Left kidney (tissue), 1 donor: ENCODE measurements at regions not wholly inside any gene's neighbourhood (a gene's known extent, or its start where the extent isn't known, plus 50 kb on each side); places are given as distances from the start of the nearest gene placed in this dataset.

ENCODE experiments used
- DNase-seq: peaks from one replicate; pipeline ENCODE4 v3.0.0-alpha.2; 2013

DNA sequence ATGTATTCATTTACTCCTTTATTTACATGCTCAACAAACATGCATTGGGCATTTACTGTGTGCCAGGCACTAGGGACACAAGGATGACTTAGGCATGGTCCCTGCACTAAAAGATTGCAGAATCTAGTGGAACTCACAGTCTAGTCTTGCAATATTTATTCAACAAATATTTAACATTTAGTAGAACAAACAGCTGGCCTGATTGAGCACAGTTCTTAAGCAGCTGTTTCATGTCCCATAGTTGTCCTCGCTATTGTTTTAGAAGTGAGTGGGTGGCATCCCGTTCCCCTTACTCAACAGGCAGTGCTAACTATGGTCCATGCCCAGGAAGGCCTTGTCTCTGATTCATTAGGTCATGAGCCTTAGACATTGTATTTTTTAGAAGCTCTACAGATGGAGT, 459.9 kb upstream of the CADM1 start:
- no peak for DNase-seq

DNA sequence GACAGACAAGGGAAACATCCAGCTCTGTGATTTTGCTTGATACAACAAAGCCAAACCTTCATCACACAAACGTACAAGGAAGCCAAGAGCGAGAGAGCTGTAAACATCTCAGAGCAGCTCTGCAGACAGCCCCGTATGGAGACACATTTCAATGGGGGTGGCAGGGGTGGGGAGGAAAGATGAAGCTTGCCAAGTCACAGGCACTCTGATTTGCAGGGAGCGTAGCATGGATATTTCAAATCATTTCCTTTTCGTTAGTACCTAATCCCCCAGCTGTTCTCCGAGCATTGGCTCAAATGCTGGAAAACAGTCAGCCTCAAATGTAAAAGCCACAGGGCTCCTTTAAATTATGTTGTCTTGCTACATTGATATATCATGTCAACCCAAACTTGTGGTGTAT, 458.9 kb upstream of the CADM1 start:
- no peak for DNase-seq

DNA sequence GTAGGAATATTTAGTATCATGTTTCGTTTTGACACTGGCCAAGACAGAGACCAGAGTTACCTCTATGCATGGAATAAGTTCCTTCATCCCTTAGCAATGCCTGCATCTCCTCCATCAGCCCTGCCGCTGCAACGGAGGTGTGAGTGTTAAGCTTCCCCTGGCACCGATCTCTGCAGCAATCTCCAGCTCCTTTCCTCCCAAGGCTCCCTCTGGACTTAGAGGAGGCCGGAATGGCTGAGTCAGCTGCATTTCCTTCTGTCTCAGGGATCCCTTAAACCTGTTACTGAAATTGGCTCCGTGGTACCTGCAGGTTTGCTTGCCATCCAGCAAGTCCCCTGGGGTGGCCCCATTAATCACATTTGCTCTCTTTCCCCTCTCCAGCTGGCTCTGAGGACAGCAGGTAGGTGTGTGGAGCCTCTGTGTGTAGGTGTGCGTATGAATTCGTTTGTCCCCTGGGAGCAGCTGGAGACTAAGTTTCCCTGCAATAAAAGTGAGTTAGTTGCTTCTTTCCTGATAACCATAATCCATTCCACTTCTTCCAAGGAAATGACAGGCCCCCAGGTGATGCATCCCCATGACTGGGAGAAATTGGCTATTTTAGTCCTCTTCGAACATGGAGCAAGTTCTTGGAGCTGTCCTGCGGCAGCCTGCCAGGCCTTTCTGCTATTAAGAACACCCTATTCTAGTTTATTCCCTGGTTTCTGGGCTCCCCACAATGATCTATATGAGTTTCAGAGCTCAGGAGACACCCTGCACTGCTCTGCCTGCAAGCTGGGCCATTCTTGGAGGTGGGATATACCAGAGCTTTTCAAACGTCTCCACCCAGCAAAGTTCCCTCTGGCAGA, 457.2 kb upstream of the CADM1 start:
- no peak for DNase-seq

DNA sequence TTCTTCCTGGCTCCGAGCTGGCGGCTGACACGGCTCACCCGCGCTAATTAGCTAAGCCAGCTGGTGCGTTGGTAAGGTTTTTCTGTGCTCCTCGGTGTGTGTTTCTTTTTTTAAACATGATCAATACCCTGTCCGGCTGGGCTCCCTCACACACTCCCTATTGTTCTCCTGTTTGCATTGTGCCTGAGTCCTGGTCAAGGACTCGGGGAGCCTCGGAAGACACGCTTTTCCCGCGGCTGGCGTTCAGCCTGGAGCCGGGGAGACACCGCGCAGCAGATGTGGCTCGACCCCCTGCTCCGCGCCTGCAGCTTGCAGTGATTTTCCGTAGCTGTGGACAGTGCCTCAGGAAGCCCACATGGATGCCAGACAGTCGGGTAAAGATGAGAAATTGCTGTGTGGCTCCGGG, 454.9 kb upstream of the CADM1 start:
- DNase-seq = no peak

DNA sequence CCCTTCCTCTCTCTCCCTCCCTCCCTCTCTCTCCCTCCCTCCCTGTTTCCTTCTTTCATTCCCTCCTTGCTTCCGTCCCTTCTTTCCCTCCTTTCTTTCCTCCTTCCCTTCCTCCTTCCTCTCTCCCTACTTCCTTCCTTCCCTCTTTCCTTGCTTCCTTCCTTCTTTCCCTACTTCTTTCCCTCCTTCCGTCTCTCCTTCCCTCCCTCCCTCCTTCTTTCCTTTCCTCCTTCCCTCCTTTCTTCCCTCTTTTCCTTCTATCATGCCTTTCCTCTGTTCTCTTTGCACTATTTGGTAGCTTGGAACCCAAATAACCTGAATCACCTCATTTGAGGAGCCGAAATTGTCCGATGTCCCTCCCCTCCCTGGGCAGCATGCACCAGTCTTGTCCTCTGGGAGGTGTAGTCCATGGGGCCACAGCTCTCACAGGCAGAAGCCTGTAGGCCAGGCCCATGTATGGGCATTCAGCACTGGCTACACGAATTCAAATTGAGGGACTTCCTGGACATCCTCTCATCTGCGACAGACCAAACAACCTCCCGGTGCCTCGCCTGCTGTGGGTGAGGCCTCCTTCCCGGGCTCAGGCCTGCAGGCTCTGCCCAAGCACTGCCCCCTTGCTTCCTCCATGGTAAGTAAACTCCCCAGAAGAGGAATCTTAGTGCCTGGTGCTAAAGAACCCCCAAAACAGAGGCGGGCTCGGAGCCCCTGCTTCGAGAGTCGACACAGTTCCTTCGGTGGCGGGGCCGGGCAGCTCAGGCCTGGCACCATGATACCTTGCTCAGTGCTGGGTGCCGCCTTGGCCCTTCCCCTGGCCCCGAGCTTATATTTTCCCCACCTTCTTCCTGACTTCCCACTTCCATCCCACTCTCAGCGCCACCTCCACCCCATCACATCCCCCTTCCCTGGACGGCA, 454.1 kb upstream of the CADM1 start:
- no peak for DNase-seq

DNA sequence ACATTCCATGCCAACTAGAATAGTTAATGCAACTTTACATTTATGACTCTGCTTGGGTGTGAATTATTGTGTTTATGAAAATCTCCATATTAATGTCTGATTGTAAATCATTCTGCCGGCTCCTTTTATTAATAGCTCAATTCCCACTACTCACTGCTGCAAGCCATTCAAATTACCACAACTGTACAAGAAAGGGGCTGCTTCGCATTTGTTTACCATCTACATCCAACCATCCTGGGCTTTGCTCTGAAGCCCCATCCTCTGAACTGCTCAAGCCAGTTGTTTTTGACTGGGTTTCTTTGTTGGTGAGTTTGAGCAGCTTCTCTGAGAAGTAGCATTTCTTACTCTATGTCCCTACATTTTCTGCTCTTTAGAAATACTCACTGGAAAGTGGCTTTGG, 451.6 kb upstream of the CADM1 start:
- DNase-seq = no peak

DNA sequence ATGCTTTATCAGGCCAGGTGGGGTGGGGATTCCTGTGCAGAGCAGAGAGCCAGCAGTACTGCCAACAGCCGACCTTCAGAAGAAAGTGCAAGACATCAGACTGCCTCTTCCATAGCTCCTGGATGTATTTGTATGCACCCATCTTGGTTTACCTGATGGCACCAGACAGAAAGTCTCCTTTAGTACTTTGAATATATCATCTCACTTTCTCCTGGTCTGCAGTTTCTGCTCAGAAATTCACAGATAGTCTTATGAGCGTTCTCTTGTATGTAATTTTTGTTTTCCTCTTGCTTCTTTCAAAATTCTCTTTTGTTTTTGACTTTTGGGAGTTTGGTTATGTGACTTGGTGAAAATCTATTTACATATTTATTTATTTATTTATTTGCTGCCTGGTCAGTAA, 446.4 kb upstream of the CADM1 start:
- DNase-seq = no peak

DNA sequence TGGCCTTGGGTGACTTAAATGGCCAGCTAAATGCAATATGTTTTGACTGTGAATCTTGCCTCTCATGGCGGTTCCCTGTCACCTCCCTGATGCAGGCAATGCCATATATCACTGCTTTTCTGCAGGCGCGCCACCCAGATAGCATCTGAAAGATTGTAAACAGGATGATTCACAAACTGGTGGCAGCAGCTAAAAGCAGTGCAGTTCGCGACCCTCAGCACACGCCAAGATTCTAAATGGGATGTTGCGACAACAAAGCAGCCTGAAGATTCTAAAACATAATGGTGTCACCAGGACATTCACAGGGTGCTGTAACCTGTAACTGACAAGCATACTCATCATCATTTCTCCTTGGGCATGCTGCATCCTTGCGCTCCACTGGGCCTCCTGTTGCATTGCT, 440.4 kb upstream of the CADM1 start:
- no peak for DNase-seq

DNA sequence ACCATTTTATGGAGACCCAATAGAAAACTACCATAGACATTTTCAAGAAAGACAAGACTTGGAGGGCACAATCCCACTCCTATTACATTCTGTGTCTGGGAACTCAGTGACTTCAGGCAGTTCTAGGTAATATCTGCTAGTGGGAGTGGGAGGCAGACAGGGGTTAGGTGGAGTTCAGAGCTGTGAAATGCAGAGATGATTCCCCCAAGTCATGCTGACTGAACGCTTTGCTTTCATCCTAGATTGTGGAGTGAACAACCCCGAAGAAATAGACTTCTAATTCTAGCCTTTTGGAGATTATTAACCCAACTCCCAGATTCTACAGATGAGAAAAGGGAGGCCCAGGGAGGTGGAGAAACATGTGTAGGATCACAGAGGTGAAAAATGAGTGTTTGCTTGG, 437.8 kb upstream of the CADM1 start:
- no peak for DNase-seq

DNA sequence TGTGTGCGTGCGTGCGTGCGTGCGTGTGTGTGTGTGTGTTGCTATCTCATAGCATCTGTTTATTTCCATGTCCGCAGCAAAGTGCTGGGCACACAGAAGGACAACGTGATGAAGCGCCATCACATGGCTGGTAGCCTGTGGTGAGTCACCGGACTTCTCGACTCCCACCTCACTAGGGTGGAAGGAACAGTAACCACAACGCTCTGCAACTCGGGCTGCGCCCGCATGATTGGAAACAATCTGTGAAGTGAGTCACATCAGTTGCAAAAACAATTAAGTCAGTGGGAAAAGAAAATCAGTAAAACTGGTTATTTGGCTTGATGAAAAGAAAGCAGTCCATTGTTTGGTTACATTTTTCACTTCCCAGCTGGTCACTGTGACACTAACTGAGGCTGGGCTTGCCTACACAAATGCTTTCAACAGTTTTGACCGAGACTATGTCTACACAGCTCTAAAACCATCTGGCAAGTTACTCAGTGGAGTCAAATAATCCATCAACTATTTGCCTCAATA, 437.3 kb upstream of the CADM1 start:
- DNase-seq = no peak

DNA sequence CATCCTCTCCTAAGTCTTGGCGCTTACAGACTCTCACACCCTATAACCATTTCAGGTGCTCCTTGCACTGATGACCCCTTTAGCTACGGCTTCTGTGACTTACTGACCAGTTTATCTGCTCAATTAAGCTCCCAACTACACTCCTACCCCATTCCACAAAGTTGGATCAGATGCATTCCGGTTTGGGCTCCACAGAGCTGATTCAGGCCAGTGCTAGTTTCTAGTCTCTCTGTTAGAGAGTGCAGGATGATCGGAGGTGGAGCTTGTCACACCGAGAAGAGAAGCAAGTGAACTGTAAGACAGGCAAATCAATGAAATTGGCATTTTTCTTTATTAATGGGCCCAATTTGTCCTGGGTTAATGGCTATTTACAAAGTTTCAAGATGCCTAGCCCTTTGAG, 436.8 kb upstream of the CADM1 start:
- no peak for DNase-seq

DNA sequence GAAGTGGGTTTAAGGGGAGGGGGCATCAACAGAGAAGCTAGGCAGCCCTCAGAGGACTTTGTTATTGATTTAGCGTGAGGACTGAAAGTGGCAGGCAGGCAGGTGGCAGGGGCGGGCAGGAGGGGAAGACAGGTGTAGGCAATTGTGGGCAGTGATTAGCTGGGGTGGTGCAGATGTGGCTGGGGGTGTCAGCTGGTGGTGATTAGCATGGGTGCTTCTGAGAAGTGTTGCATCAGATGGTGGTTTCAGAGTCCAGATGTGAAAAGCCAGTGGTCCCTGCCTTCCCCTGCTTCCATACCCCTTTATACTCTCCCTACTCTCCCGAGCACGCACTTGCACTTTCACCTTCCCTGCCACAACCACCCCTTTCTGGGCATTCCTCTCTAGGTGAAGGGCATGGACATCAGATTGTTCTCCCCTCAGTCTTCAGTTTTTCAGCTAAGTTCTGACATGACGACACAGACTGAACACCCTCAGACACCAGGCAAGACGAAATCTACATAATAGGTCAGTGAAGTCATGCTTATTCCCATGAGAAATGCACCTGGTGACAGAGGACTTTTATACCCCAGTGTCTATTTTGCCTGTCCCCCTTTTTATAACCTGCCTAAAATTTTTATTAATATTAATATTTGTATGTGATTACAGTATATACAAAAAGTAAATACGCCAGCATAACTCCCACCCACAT, 435.7 kb upstream of the CADM1 start:
- no peak for DNase-seq

DNA sequence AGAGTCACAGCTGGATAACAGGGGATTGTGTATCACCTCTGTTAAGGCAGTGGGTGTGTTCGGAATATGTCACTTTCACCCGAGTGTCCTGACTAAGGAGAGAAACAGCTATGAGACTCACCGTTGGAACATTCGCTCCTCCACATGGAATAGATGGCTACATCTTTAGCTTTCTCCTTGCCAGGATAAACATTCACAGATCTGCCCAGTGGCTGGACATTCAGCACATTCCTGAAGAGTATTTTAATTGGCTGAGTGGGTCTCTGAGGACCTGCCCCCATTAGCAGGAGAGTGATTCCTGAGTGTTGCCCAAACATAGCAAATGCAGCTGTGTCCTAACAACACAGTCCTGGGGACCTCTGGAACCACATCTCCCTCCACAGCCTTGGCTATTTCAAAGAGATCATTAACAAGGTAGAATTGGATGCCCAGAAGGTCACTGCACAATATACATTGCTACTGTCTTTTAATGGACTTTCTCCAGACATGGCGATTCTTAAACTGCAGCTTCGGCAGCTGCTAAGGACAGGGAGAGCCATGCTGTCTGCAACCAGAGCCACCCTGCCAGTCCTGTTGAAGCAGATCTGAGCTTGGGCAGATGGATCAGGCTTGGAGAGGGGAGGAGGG, 435.0 kb upstream of the CADM1 start:
- DNase-seq = no peak

DNA sequence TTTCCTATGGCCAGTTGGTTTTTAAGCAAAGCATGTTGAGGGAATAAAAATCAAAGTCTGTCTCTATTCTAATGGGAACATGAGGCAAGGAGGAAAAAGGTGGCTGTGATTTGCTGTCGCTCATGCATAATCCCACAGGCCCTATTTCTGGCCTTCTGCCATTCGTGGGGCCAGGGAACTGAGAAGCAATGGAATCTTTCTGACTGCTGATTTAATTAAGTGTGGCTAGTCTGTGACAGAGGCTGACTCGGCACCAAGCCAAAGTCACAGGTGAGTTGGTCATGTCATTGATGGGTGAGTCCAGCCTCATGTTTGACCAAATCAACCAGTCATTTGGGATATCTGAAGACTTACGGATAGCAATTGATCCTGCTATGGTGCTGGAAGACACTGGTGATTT, 429.3 kb upstream of the CADM1 start:
- DNase-seq = no peak

DNA sequence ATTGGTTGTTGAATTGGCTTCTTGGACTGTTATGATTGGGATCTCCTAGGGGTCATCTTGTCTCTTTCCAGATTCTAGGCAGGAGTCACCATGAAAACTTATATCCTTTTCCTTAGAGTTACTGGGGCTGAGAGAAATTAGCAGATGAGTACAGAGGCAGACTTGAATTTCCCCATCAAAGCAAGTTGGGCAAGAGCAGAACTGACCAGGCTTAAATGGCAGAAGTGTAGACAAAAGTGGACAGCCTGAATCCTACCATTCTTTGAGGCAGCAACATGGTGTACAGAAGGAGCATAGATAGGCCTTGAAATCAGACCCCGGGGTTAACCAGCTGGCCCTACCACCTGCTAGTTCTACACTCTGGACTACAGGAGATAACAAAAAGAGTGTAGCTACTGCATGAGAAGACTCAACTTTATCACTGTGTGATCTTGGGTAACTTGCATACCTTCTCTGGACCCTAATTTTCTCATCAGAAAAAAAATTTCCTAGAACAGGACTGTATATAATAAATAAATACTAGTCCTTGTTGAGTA, 427.4 kb upstream of the CADM1 start:
- no peak for DNase-seq

DNA sequence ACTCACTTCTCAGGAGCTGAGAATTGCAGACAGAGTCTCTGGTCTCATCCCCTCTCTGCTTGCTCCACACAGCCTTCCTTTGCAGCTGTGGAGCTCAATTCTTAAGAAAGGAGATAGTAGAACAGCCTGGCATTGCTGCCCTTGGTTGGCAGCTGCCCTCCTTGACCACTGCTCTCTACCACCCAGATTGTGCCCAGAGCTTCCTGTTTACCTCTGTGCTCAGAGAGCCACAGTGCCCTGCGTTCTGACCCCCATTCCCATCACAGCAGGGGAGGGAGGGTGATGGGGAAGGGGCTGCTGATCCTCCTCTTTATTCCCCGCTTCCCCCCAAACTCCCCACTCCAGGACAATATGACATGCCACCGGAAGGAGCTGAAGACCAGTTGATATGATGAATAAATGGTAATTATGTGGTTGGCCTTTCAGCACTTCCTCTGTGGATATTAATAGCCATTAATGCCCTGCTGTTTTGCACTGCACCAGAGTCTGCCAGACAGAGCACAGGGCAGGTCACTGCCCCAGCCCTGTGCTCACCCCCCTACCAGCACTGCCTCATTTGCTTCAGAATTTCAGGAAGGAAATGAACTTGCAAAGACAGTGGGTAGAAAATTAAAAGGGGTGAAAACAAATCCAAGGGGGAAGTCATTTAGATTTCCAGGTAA, 426.8 kb upstream of the CADM1 start:
- no peak for DNase-seq

DNA sequence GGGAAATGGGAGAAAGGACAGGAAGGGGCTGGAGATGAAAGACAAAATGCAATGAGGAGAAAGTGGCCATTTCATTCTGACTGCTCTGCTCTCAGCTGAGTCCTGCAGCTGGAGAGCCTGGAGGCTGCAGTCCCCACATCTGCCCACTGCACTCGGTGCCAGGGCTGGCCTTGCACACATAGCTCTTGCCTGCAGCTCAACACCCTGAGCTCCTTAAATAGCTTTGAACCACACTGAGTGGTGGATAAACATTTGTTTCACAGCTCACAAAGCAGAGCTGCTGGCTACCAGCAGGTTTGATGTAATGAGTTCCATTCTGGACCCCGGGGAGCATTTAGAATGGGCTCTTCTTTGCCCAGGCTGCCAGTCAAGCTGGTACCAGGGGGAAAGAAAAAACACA, 426.1 kb upstream of the CADM1 start:
- no peak for DNase-seq

DNA sequence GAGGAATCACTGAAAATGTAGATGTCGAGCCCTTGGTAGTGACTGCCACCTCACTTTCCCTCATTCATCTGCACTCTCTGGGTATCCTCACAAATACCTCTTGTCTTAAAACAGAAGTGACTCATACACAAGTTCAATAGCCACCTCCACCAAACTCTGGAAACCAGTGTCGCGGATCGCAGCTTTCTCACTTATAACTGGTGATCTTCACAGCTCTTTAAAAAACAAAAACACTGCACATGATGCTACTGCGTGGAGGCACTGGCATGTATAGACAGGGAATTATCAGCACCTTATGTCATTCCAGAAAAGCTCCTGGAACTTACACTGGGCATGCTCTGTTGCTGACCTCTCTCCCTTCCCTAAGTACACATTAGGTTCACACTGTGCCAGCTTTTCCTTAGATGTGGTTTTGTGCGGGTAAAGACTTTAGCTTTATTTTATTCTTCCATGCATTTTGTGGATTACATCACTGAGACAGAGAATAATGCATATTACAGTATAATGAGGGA, 425.5 kb upstream of the CADM1 start:
- DNase-seq = no peak

DNA sequence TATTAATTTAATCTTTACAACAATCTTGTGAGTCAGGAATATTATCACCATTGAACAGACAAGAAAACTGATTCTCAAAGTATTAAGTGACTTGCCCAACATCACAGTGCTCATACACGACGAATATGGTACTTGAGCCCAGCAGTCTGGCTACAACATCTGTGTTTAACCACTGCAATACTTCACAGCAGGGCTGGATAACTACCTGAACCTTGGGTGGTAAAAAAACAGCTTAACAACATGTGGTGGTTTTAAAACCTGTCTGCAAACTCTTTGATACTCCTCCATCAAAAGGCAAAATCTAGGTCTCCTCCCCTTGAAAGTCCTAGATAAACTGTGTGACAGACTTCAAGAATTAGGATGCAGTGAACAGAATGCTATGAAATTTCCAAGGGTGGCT, 424.6 kb upstream of the CADM1 start:
- no peak for DNase-seq

DNA sequence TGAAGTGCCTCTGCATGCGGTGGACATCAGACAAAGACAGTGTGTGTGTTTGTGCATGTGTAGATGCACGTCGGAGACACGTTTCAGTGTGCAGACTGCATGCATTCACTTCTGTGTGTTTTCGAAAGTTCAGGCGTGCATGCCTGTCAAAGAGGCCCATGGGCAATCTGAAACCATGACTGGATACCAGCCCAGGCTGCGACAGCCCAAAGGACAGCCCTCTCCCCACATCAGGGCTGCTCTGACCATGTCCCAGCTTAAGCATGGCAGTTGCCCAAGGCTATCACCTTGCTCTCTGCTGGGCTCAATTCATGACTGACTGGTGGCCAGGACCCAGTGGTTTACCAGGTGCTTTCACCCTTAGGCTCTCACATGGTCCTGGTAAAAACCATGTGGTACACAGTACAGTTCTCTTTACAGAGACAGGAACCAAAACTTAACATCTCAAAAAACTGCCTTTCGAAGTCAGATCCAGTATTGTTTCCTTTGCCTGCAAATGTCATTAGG, 423.7 kb upstream of the CADM1 start:
- no peak for DNase-seq

DNA sequence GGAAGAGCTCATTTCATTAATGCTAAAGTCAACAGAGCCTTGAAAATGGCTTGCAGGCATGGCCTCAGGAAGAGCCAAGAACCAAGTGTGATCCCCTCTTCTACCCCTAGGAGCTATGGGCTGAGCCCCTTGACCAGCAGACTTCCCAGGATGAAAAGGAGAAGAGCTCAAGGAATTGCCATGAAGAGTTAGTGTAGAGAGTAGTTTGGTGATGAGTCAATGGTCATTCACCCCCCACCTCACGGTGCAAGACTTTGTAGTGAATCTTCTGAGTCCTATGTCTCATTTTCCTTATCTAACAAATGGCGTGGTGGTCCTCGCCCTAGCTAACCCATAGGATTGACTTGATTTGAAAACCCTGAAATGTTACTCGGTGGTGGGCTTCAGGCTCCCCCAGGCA, 422.4 kb upstream of the CADM1 start:
- no peak for DNase-seq
